ENCODE measurements at regions not wholly inside any gene's neighbourhood (a gene's known extent, or its start where the extent isn't known, plus 50 kb on each side); places are given as distances from the start of the nearest gene placed in this dataset.
A peak's percentile ranks its signal among the peaks of the same experiment; 100 is the strongest.

GRCh38 chr19:27794494-27795042 is 1418.4 kb downstream of the UQCRFS1 start (continued):
- no peak for TF ChIP-seq ZNF660 (tag by site-specific recombination; IDR thresholded peaks at IDR 0.05)
- 0 out of 2 replicates have a peak, but pooled peaks have one; percentile 3 for TF ChIP-seq ZNF16 (tag by site-specific recombination; IDR thresholded peaks at IDR 0.05; ENCODE audit: low read depth)
- peak; percentile 75 for TF ChIP-seq GLIS1 (tag by site-specific recombination; IDR thresholded peaks at IDR 0.05)
- TF ChIP-seq ZNF571 (tag by site-specific recombination; IDR thresholded peaks at IDR 0.05), result no peak
- no peak for TF ChIP-seq ZNF112 (tag by site-specific recombination; IDR thresholded peaks at IDR 0.05)
- TF ChIP-seq ZNF549 (tag by site-specific recombination; IDR thresholded peaks at IDR 0.05), result no peak
- TF ChIP-seq ZNF391 (tag by site-specific recombination; IDR thresholded peaks at IDR 0.05; ENCODE audit: borderline replicate concordance, low read depth), result no peak
- no peak for TF ChIP-seq ZFP3 (tag by site-specific recombination; IDR thresholded peaks at IDR 0.05; ENCODE audit: low read depth)
- TF ChIP-seq ZNF10 (tag by site-specific recombination; IDR thresholded peaks at IDR 0.05), result no peak
- TF ChIP-seq ZBTB1 (tag by site-specific recombination; IDR thresholded peaks at IDR 0.05), result no peak
- TF ChIP-seq ZNF362 (tag by site-specific recombination; IDR thresholded peaks at IDR 0.05), result no peak
- TF ChIP-seq MYNN (tag by site-specific recombination; IDR thresholded peaks at IDR 0.05; ENCODE audit: borderline replicate concordance), result no peak
- TF ChIP-seq ZSCAN23 (tag by site-specific recombination; IDR thresholded peaks at IDR 0.05), result no peak
- peak; percentile 83 for TF ChIP-seq ZIC2 (tag by site-specific recombination; IDR thresholded peaks at IDR 0.05)
- TF ChIP-seq PRDM10 (tag by site-specific recombination; IDR thresholded peaks at IDR 0.05), result peak; percentile 81; the same call in 1 of the 2 replicates
- TF ChIP-seq PATZ1 (tag by site-specific recombination; IDR thresholded peaks at IDR 0.05), result no peak; the same call in 1 of the 2 replicates
- TF ChIP-seq GLIS2 (tag by site-specific recombination; IDR thresholded peaks at IDR 0.05), result peak; percentile 32; the same call in 1 of the 2 replicates
- no peak for TF ChIP-seq ZNF292 (tag by site-specific recombination; IDR thresholded peaks at IDR 0.05; ENCODE audit: borderline replicate concordance, low read depth)
- no peak for TF ChIP-seq RBAK (tag by site-specific recombination; IDR thresholded peaks at IDR 0.05)
- TF ChIP-seq SP7 (tag by site-specific recombination; IDR thresholded peaks at IDR 0.05), result no peak
- TF ChIP-seq HIC1 (tag by site-specific recombination; IDR thresholded peaks at IDR 0.05), result peak; percentile 6; the same call in 1 of the 2 replicates
- no peak for TF ChIP-seq ZNF138 (tag by site-specific recombination; IDR thresholded peaks at IDR 0.05; ENCODE audit: borderline replicate concordance)
- no peak for TF ChIP-seq HOXD13 (CRISPR knock-in tag; IDR thresholded peaks at IDR 0.05; ENCODE audit: borderline replicate concordance)
- 0 out of 2 replicates have a peak, but pooled peaks have one; percentile 2 for TF ChIP-seq ZBTB10 (tag by site-specific recombination; IDR thresholded peaks at IDR 0.05)
